ENCODE measurements at regions not wholly inside any gene's neighbourhood (a gene's known extent, or its start where the extent isn't known, plus 50 kb on each side); places are given as distances from the start of the nearest gene placed in this dataset.

GRCh38 chr2:155687181-155687580, 645.3 kb downstream of the NR4A2 start:
- Histone ChIP-seq H3K4me1 (ENCODE audit: low read length) (peaks cover 11% of the 10 kb centered on the region), H3K9ac (ENCODE audit: low read length) (no peak overlapping the region), H3K36me3 (replicated peaks; ENCODE audit: low read depth, low read length) (no peaks in the 10 kb centered on the region), H3K27me3 (ENCODE audit: low read depth, low read length) (no peaks in the 10 kb centered on the region), H3K4me2 (ENCODE audit: low read length) (no peak overlapping the region), H3K4me3 (ENCODE audit: low read length) (no peak overlapping the region), H3K9me3 (ENCODE audit: insufficient read depth, low read length) (no peaks in the 10 kb centered on the region), H3K27ac (ENCODE audit: low read length) (no peak overlapping the region), H4K20me1 (ENCODE audit: insufficient read depth, low read length) (no peaks in the 10 kb centered on the region), H3K79me2 (ENCODE audit: low read length) (no peaks in the 10 kb centered on the region), H2AFZ (ENCODE audit: low read depth, low read length) (no peak overlapping the region)
- TF ChIP-seq CTCF (IDR thresholded peaks at IDR 0.05; ENCODE audit: low read depth, low read length) (no peak), EZH2phosphoT487 (IDR thresholded peaks at IDR 0.05; ENCODE audit: low read depth) (no peak)

- no peaks in the 10 kb centered on the region; the same call in 1 of the 2 replicates for H3K9me3 ChIP-seq (ENCODE audit: insufficient read depth, low read length)
- H2AFZ ChIP-seq (ENCODE audit: low read depth, low read length) = no peak overlapping the region
- no peaks in the 10 kb centered on the region for H4K20me1 ChIP-seq (ENCODE audit: insufficient read depth, low read length)
- no peak overlapping the region for H3K9ac ChIP-seq (ENCODE audit: low read length)
- TF ChIP-seq CTCF (IDR thresholded peaks at IDR 0.05; ENCODE audit: low read depth, low read length) (no peak), EZH2phosphoT487 (IDR thresholded peaks at IDR 0.05; ENCODE audit: low read depth) (no peak)
- no peaks in the 10 kb centered on the region for H3K36me3 ChIP-seq (replicated peaks; ENCODE audit: low read depth, low read length)
- H3K4me3 ChIP-seq (ENCODE audit: low read length) = peak overlapping the region; percentile 10; the same call in 1 of the 2 replicates
- no peaks in the 10 kb centered on the region for H3K79me2 ChIP-seq (ENCODE audit: low read length)
- no peaks in the 10 kb centered on the region for H3K27me3 ChIP-seq (ENCODE audit: low read depth, low read length)
- peak overlapping the region; percentile 41 for H3K4me2 ChIP-seq (ENCODE audit: low read length)
- no peak overlapping the region for H3K27ac ChIP-seq (ENCODE audit: low read length)
- peaks cover 17% of the 10 kb centered on the region for H3K4me1 ChIP-seq (ENCODE audit: low read length)
Observed at GRCh38 chr2:155679647-155680046, 652.9 kb downstream of the NR4A2 start.

- Histone ChIP-seq H3K79me2 (ENCODE audit: low read length) (no peaks in the 10 kb centered on the region), H3K36me3 (replicated peaks; ENCODE audit: low read depth, low read length) (no peaks in the 10 kb centered on the region), H2AFZ (ENCODE audit: low read depth, low read length) (no peak overlapping the region), H3K9me3 (ENCODE audit: insufficient read depth, low read length) (no peaks in the 10 kb centered on the region; the same call in 1 of the 2 replicates), H3K27ac (ENCODE audit: low read length) (no peak overlapping the region), H3K4me2 (ENCODE audit: low read length) (no peak overlapping the region), H3K4me1 (ENCODE audit: low read length) (peaks cover 17% of the 10 kb centered on the region), H3K4me3 (ENCODE audit: low read length) (no peak overlapping the region), H3K27me3 (ENCODE audit: low read depth, low read length) (no peaks in the 10 kb centered on the region), H3K9ac (ENCODE audit: low read length) (no peak overlapping the region), H4K20me1 (ENCODE audit: insufficient read depth, low read length) (no peaks in the 10 kb centered on the region)
- TF ChIP-seq CTCF (IDR thresholded peaks at IDR 0.05; ENCODE audit: low read depth, low read length) = no peak
- no peak for TF ChIP-seq EZH2phosphoT487 (IDR thresholded peaks at IDR 0.05; ENCODE audit: low read depth)
Observed at GRCh38 chr2:155675920-155676319, 656.6 kb downstream of the NR4A2 start.

- Histone ChIP-seq H3K4me2 (ENCODE audit: low read length) (no peak overlapping the region), H3K4me3 (ENCODE audit: low read length) (no peak overlapping the region), H3K79me2 (ENCODE audit: low read length) (no peaks in the 10 kb centered on the region), H2AFZ (ENCODE audit: low read depth, low read length) (no peak overlapping the region), H3K36me3 (replicated peaks; ENCODE audit: low read depth, low read length) (no peaks in the 10 kb centered on the region), H3K9ac (ENCODE audit: low read length) (no peak overlapping the region), H3K4me1 (ENCODE audit: low read length) (no peaks in the 10 kb centered on the region), H3K27ac (ENCODE audit: low read length) (no peak overlapping the region), H3K9me3 (ENCODE audit: insufficient read depth, low read length) (no peaks in the 10 kb centered on the region), H4K20me1 (ENCODE audit: insufficient read depth, low read length) (no peaks in the 10 kb centered on the region), H3K27me3 (ENCODE audit: low read depth, low read length) (no peaks in the 10 kb centered on the region)
- no peak for TF ChIP-seq CTCF (IDR thresholded peaks at IDR 0.05; ENCODE audit: low read depth, low read length)
Observed at GRCh38 chr2:155665704-155666103, 666.8 kb downstream of the NR4A2 start.
